ENCODE measurements at regions not wholly inside any gene's neighbourhood (a gene's known extent, or its start where the extent isn't known, plus 50 kb on each side); places are given as distances from the start of the nearest gene placed in this dataset.

DNA sequence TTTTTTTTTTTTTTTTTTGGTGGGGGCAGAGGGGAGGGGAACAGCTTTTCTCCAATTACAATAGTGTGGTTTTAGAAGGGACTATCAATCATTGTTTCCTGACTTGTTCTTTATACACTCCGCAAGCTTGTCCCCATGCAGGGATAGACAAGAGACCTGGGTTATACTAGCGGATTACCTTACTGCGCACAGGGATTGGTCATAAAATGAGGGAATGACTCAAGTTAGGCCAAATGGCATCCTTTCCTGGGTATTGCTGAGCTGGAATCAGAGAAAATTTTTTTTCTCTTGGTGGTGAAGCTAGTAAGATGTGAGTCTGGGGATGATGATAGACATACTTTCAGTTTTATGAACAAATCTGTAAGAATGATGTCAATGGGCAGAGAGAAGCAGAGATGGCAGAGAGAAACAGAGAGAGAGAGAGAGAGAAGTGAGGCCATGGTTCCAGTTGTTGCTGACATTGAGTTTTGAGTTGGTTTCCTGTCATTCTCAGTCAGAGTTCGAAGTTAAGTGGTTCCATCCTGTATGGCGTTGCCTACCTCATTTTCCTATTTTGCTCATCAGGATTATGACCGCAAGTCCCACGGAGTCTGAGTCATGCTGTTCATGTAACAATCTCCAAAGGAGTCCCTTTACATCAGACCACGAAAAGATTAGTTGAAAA lies 59.1 kb upstream of the OTOGL start (continued):
- no peak for TF ChIP-seq PAX5 (IDR thresholded peaks at IDR 0.05; ENCODE audit: borderline replicate concordance, low read depth, low read length)
- TF ChIP-seq, protein P1, sequence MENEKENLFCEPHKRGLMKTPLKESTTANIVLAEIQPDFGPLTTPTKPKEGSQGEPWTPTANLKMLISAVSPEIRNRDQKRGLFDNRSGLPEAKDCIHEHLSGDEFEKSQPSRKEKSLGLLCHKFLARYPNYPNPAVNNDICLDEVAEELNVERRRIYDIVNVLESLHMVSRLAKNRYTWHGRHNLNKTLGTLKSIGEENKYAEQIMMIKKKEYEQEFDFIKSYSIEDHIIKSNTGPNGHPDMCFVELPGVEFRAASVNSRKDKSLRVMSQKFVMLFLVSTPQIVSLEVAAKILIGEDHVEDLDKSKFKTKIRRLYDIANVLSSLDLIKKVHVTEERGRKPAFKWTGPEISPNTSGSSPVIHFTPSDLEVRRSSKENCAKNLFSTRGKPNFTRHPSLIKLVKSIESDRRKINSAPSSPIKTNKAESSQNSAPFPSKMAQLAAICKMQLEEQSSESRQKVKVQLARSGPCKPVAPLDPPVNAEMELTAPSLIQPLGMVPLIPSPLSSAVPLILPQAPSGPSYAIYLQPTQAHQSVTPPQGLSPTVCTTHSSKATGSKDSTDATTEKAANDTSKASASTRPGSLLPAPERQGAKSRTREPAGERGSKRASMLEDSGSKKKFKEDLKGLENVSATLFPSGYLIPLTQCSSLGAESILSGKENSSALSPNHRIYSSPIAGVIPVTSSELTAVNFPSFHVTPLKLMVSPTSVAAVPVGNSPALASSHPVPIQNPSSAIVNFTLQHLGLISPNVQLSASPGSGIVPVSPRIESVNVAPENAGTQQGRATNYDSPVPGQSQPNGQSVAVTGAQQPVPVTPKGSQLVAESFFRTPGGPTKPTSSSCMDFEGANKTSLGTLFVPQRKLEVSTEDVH (IDR thresholded peaks at IDR 0.05; ENCODE audit: low read depth, partially characterized antibody): no peak

DNA sequence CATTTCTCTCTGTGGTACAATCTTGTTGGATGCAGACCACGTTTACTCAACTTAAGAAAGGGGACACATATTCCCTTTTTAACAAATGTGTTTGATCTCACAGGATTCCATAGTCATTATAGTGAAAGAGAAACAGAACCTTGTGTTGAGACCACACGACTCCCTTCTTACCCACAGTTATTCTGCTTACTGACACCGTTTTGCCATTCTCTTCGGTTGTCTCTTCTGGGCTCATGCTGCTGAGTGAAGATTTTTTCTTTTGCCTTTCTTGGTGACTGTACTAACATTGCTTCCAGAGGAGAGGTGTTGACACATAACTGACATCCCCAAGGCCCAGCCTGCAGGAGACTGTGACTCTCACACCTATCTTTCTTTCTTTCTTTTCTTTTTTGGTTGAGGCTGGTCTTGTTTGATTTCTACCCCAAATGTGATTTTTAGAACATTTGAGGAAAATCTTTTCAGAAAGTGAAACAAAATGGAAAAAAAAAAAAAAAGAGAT lies 61.2 kb upstream of the OTOGL start:
- H3K4me2 ChIP-seq (ENCODE audit: control insufficient read depth, insufficient read depth): no peak overlapping the region
- ATAC-seq (no peak), FAIRE-seq (no peak), DNase-seq (ENCODE audit: low read depth, low spot score) (no peak)
- no peaks in the 10 kb centered on the region for H3K9me3 ChIP-seq (replicated peaks; ENCODE audit: control insufficient read depth, insufficient read depth, low read length)
- no peak overlapping the region for H2AFZ ChIP-seq (ENCODE audit: control insufficient read depth, low read depth, low read length)
- H4K20me1 ChIP-seq (ENCODE audit: control insufficient read depth, insufficient read depth): no peaks in the 10 kb centered on the region
- no peaks in the 10 kb centered on the region for H3K79me2 ChIP-seq (ENCODE audit: control insufficient read depth, insufficient read depth, low read length)
- H3K4me3 ChIP-seq: no peak overlapping the region
- ChIA-PET POLR2A (no interaction called here), SMC1A (ENCODE audit: uncharacterized antibody, unreplicated experiment) (interaction anchor here (1.2 kb wide), 1 partner anchor 11 kb away, joined by 3 read pairs; no protein-coding TSS in a partner anchor), RAD21 (ENCODE audit: unreplicated experiment) (no interaction called here), CTCF (no interaction called here)
- in situ Hi-C loops (cut with MboI) (no loop called here), intact Hi-C loops (cut with micrococcal nuclease; ENCODE audit: unreplicated experiment) (no loop called here)
- WGBS (ENCODE audit: insufficient coverage, insufficient replicate concordance, low lambda C conversion rate, missing lambda C conversion rate): 30% methylated on average over 4 of the region's 4 CpGs
- no peaks in the 10 kb centered on the region for H3K36me3 ChIP-seq (ENCODE audit: control insufficient read depth in 2 of 2, insufficient read depth in 2 of 2, low read length in 1 of 2)
- no TSS peak for BruUV-seq (replicated peaks)
- H3K27ac ChIP-seq (ENCODE audit: control insufficient read depth, insufficient read depth): no peak overlapping the region
- no peaks in the 10 kb centered on the region for H3K4me1 ChIP-seq (ENCODE audit: control insufficient read depth, insufficient read depth, low read length)
- no peak overlapping the region for H3K9ac ChIP-seq (ENCODE audit: control insufficient read depth, insufficient read depth, low read length)
- H3K27me3 ChIP-seq (replicated peaks in 1 of 2; ENCODE audit: control insufficient read depth in 2 of 2, insufficient read depth in 2 of 2, low read length in 1 of 2): no peaks in the 10 kb centered on the region
- TF ChIP-seq STAT3 (IDR thresholded peaks at IDR 0.05; ENCODE audit: low read depth, low read length) (no peak), TCF12 (IDR thresholded peaks at IDR 0.05; ENCODE audit: low read depth, low read length) (no peak), EGR1 (IDR thresholded peaks at IDR 0.05; ENCODE audit: borderline replicate concordance in 1 of 2, low read depth in 2 of 2, low read length in 2 of 2) (no peak), SIN3A (IDR thresholded peaks at IDR 0.05; ENCODE audit: low read depth, low read length) (no peak), ZBTB40 (IDR thresholded peaks at IDR 0.05; ENCODE audit: borderline replicate concordance) (no peak)
- TF ChIP-seq, protein P2, sequence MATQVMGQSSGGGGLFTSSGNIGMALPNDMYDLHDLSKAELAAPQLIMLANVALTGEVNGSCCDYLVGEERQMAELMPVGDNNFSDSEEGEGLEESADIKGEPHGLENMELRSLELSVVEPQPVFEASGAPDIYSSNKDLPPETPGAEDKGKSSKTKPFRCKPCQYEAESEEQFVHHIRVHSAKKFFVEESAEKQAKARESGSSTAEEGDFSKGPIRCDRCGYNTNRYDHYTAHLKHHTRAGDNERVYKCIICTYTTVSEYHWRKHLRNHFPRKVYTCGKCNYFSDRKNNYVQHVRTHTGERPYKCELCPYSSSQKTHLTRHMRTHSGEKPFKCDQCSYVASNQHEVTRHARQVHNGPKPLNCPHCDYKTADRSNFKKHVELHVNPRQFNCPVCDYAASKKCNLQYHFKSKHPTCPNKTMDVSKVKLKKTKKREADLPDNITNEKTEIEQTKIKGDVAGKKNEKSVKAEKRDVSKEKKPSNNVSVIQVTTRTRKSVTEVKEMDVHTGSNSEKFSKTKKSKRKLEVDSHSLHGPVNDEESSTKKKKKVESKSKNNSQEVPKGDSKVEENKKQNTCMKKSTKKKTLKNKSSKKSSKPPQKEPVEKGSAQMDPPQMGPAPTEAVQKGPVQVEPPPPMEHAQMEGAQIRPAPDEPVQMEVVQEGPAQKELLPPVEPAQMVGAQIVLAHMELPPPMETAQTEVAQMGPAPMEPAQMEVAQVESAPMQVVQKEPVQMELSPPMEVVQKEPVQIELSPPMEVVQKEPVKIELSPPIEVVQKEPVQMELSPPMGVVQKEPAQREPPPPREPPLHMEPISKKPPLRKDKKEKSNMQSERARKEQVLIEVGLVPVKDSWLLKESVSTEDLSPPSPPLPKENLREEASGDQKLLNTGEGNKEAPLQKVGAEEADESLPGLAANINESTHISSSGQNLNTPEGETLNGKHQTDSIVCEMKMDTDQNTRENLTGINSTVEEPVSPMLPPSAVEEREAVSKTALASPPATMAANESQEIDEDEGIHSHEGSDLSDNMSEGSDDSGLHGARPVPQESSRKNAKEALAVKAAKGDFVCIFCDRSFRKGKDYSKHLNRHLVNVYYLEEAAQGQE (IDR thresholded peaks at IDR 0.05; ENCODE audit: low read depth, low read length): no peak
- TF ChIP-seq, protein P3, sequence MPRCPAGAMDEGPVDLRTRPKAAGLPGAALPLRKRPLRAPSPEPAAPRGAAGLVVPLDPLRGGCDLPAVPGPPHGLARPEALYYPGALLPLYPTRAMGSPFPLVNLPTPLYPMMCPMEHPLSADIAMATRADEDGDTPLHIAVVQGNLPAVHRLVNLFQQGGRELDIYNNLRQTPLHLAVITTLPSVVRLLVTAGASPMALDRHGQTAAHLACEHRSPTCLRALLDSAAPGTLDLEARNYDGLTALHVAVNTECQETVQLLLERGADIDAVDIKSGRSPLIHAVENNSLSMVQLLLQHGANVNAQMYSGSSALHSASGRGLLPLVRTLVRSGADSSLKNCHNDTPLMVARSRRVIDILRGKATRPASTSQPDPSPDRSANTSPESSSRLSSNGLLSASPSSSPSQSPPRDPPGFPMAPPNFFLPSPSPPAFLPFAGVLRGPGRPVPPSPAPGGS (IDR thresholded peaks at IDR 0.05; ENCODE audit: borderline replicate concordance, insufficient read depth, low read depth, low read length, poor library complexity, severe bottlenecking): no peak

All from GM12878 (cell line).